ENCODE measurements at regions not wholly inside any gene's neighbourhood (a gene's known extent, or its start where the extent isn't known, plus 50 kb on each side); places are given as distances from the start of the nearest gene placed in this dataset.

DNA sequence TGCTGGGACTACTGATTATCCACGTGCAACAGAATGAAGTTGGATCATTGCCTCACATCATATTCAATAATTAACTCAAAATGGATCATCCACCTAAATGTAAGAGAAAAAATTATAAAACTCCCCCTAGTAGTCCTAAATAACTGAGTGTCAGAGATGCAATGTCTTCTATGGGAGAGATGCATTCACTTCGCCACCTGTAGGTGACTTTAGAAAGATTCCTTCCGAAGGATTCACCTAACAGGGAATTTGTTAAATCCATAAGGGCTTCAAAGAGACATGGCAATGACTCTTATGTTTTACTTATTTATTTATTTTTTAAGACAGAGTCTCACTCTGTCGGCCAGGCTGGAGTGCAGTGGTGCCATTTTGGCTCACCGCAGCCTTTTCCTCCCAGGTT, 526.0 kb downstream of the MTRR start:
- Histone ChIP-seq H3K9me3 (ENCODE audit: insufficient read depth in 2 of 2, low read depth in 1 of 2, low read length in 1 of 2) (no peaks in the 10 kb centered on the region), H3K4me2 (ENCODE audit: insufficient read depth in 1 of 2, low read depth in 2 of 2, low read length in 2 of 2) (no peak overlapping the region), H3K9ac (replicated peaks in 1 of 4; ENCODE audit: extremely low read depth in 1 of 4, low read depth in 3 of 4, low read length in 3 of 4) (no peak overlapping the region), H3K36me3 (ENCODE audit: control insufficient read depth in 2 of 4, insufficient read depth in 4 of 4, low read length in 3 of 4) (no peaks in the 10 kb centered on the region), H3K4me3 (ENCODE audit: extremely low read depth in 1 of 4, insufficient read depth in 2 of 4, low read depth in 3 of 4, low read length in 4 of 4) (no peak overlapping the region), H2AFZ (ENCODE audit: low read length) (no peak overlapping the region), H3K4me1 (replicated peaks in 1 of 4; ENCODE audit: control insufficient read depth in 3 of 4, insufficient read depth in 4 of 4, low read length in 3 of 4) (no peaks in the 10 kb centered on the region), H2BK15ac (ENCODE audit: low read length) (no peak overlapping the region), H3K18ac (ENCODE audit: extremely low read depth, low read length) (no peak overlapping the region), H3K27me3 (replicated peaks in 1 of 4; ENCODE audit: control insufficient read depth in 3 of 4, extremely low read depth in 1 of 4, insufficient read depth in 3 of 4, low read length in 3 of 4) (no peaks in the 10 kb centered on the region), H3K4ac (replicated peaks; ENCODE audit: insufficient read length, low read depth, low read length) (no peak overlapping the region), H3K56ac (replicated peaks; ENCODE audit: insufficient read length, low read depth, low read length) (no peak overlapping the region), H3K79me1 (ENCODE audit: low read depth, low read length) (no peaks in the 10 kb centered on the region), H3K79me2 (ENCODE audit: control insufficient read depth in 1 of 2, insufficient read depth in 2 of 2, low read length in 2 of 2) (no peaks in the 10 kb centered on the region), H2BK5ac (ENCODE audit: low read depth, low read length) (no peak overlapping the region), H4K91ac (replicated peaks; ENCODE audit: insufficient read length, low read length) (no peak overlapping the region), H3K27ac (ENCODE audit: low read depth, low read length) (no peak overlapping the region), H2BK12ac (ENCODE audit: low read depth, low read length) (no peak overlapping the region), H2BK20ac (ENCODE audit: low read length) (no peak overlapping the region), H2BK120ac (replicated peaks; ENCODE audit: low read depth, low read length) (no peak overlapping the region), H4K20me1 (replicated peaks in 1 of 2; ENCODE audit: control insufficient read depth in 1 of 2, insufficient read depth in 2 of 2, low read length in 2 of 2) (no peaks in the 10 kb centered on the region), H2AK5ac (ENCODE audit: low read depth, low read length) (no peak overlapping the region), H3K23ac (ENCODE audit: insufficient read length) (no peak overlapping the region), H3K14ac (ENCODE audit: insufficient read length) (no peak overlapping the region), H3K23me2 (ENCODE audit: low read depth, low read length) (no peaks in the 10 kb centered on the region), H4K5ac (ENCODE audit: insufficient read length, low read depth, low read length) (no peak overlapping the region), H4K8ac (ENCODE audit: extremely low read depth, insufficient read depth, low read length) (no peak overlapping the region)
- ChIA-PET CTCF (ENCODE audit: partially characterized antibody) (interaction anchor here (0.7 kb wide), 1 partner anchor 17 kb away, joined by 3 read pairs; no protein-coding TSS in a partner anchor), POLR2A (ENCODE audit: partially characterized antibody) (no interaction called here)
- FAIRE-seq (no peak), DNase-seq (ENCODE audit: low read depth in 1 of 2, low spot score in 2 of 2) (no peak)
- WGBS, 2 experiments (ENCODE audit: extremely low coverage in 1 of 2, insufficient coverage in 1 of 2, insufficient read length in 1 of 2, insufficient replicate concordance in 2 of 2, low coverage in 1 of 2, low lambda C conversion rate in 2 of 2, missing lambda C conversion rate in 1 of 2) = 57% methylated on average over 5 of the region's 5 CpGs; no CpG with 5 or more reads in 1 of the 2 experiments
- TF ChIP-seq SIN3A (conservative IDR thresholded peaks at IDR 0.05 in 1 of 2, IDR thresholded peaks at IDR 0.05 in 1 of 2; ENCODE audit: low read depth in 1 of 2, low read length in 2 of 2) (no peak), EGR1 (IDR thresholded peaks at IDR 0.05; ENCODE audit: borderline replicate concordance, low read depth, low read length) (no peak), RAD21 (IDR thresholded peaks at IDR 0.05 in 1 of 2, conservative IDR thresholded peaks at IDR 0.05 in 1 of 2; ENCODE audit: low read depth in 2 of 2, low read length in 2 of 2) (peak; percentile 40 to 45), NANOG (IDR thresholded peaks at IDR 0.05; ENCODE audit: insufficient read depth, low read depth, low read length, poor library complexity, severe bottlenecking) (no peak), CHD2 (IDR thresholded peaks at IDR 0.05; ENCODE audit: low read length) (no peak)
- TF ChIP-seq, protein P1, sequence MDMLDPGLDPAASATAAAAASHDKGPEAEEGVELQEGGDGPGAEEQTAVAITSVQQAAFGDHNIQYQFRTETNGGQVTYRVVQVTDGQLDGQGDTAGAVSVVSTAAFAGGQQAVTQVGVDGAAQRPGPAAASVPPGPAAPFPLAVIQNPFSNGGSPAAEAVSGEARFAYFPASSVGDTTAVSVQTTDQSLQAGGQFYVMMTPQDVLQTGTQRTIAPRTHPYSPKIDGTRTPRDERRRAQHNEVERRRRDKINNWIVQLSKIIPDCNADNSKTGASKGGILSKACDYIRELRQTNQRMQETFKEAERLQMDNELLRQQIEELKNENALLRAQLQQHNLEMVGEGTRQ (IDR thresholded peaks at IDR 0.05; ENCODE audit: low read length) = no peak
- TF ChIP-seq, protein P2, sequence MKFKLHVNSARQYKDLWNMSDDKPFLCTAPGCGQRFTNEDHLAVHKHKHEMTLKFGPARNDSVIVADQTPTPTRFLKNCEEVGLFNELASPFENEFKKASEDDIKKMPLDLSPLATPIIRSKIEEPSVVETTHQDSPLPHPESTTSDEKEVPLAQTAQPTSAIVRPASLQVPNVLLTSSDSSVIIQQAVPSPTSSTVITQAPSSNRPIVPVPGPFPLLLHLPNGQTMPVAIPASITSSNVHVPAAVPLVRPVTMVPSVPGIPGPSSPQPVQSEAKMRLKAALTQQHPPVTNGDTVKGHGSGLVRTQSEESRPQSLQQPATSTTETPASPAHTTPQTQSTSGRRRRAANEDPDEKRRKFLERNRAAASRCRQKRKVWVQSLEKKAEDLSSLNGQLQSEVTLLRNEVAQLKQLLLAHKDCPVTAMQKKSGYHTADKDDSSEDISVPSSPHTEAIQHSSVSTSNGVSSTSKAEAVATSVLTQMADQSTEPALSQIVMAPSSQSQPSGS (IDR thresholded peaks at IDR 0.05; ENCODE audit: low read length) = no peak
- TF ChIP-seq, protein P3, sequence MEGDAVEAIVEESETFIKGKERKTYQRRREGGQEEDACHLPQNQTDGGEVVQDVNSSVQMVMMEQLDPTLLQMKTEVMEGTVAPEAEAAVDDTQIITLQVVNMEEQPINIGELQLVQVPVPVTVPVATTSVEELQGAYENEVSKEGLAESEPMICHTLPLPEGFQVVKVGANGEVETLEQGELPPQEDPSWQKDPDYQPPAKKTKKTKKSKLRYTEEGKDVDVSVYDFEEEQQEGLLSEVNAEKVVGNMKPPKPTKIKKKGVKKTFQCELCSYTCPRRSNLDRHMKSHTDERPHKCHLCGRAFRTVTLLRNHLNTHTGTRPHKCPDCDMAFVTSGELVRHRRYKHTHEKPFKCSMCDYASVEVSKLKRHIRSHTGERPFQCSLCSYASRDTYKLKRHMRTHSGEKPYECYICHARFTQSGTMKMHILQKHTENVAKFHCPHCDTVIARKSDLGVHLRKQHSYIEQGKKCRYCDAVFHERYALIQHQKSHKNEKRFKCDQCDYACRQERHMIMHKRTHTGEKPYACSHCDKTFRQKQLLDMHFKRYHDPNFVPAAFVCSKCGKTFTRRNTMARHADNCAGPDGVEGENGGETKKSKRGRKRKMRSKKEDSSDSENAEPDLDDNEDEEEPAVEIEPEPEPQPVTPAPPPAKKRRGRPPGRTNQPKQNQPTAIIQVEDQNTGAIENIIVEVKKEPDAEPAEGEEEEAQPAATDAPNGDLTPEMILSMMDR (IDR thresholded peaks at IDR 0.05; ENCODE audit: control extremely low read depth in 1 of 3, insufficient read depth in 1 of 3, low read depth in 1 of 3, low read length in 3 of 3) = peak in 2 of 3 experiments; percentile 28 to 42; a peak in 2 of 4 replicates

Data from H1 (cell line).